ENCODE measurements at regions not wholly inside any gene's neighbourhood (a gene's known extent, or its start where the extent isn't known, plus 50 kb on each side); places are given as distances from the start of the nearest gene placed in this dataset.

- ChIA-PET CTCF (no interaction called here), POLR2A (no interaction called here)
- TF ChIP-seq SUZ12 (IDR thresholded peaks at IDR 0.05): no peak
- no peak for TF ChIP-seq ELF4 (IDR thresholded peaks at IDR 0.05)
- TF ChIP-seq CTBP1 (IDR thresholded peaks at IDR 0.05; ENCODE audit: borderline replicate concordance): no peak
- TF ChIP-seq FOXK2 (IDR thresholded peaks at IDR 0.05): no peak
- DNase-seq (ENCODE audit: extremely low spot score): no peak
These were observed 324.7 kb downstream of the RPS24 start for GRCh38 chr10:78358351-78358750.

- no peak for DNase-seq (ENCODE audit: extremely low spot score)
- CTCF ChIA-PET: no interaction called here
- POLR2A ChIA-PET: no interaction called here
- no peak for TF ChIP-seq ZNF384 (IDR thresholded peaks at IDR 0.05)
- no peak for TF ChIP-seq CTBP1 (IDR thresholded peaks at IDR 0.05; ENCODE audit: borderline replicate concordance)
- no peak for TF ChIP-seq NFRKB (IDR thresholded peaks at IDR 0.05)
- TF ChIP-seq LEF1 (IDR thresholded peaks at IDR 0.05; ENCODE audit: borderline replicate concordance): no peak
- no peak for TF ChIP-seq ELF4 (IDR thresholded peaks at IDR 0.05)
These were observed 325.3 kb downstream of the RPS24 start for GRCh38 chr10:78358982-78359381.

- POLR2A ChIA-PET: no interaction called here
- DNase-seq (ENCODE audit: extremely low spot score): no peak
- TF ChIP-seq ARNT (IDR thresholded peaks at IDR 0.05) (no peak), FOXA1 (IDR thresholded peaks at IDR 0.05) (no peak), HDGF (IDR thresholded peaks at IDR 0.05; ENCODE audit: borderline replicate concordance) (no peak), FOXK2 (IDR thresholded peaks at IDR 0.05) (no peak), FOXM1 (IDR thresholded peaks at IDR 0.05; ENCODE audit: borderline replicate concordance) (no peak), ZNF384 (IDR thresholded peaks at IDR 0.05) (no peak), PKNOX1 (IDR thresholded peaks at IDR 0.05) (no peak), TARDBP (IDR thresholded peaks at IDR 0.05) (no peak), BHLHE40 (IDR thresholded peaks at IDR 0.05; ENCODE audit: borderline replicate concordance) (no peak)
- CTCF ChIA-PET: no interaction called here
These were observed 326.0 kb downstream of the RPS24 start for GRCh38 chr10:78359640-78360091.

GRCh38 chr10:78360284-78360683 is 326.6 kb downstream of the RPS24 start:
- TF ChIP-seq L3MBTL2 (conservative IDR thresholded peaks at IDR 0.05): no peak
- no peak for TF ChIP-seq CTBP1 (IDR thresholded peaks at IDR 0.05; ENCODE audit: borderline replicate concordance)
- no peak for TF ChIP-seq FOXK2 (IDR thresholded peaks at IDR 0.05)
- no peak for TF ChIP-seq LEF1 (IDR thresholded peaks at IDR 0.05; ENCODE audit: borderline replicate concordance)
- TF ChIP-seq HDGF (IDR thresholded peaks at IDR 0.05; ENCODE audit: borderline replicate concordance): no peak
- no peak for TF ChIP-seq FOXA1 (IDR thresholded peaks at IDR 0.05)
- TF ChIP-seq PKNOX1 (IDR thresholded peaks at IDR 0.05): no peak
- ChIA-PET CTCF (interaction anchor here (0.8 kb wide), 1 partner anchor 285 kb away, joined by 3 read pairs; no protein-coding TSS in a partner anchor), POLR2A (no interaction called here)
- no peak for DNase-seq (ENCODE audit: extremely low spot score)

- TF ChIP-seq L3MBTL2 (conservative IDR thresholded peaks at IDR 0.05) (no peak), ZNF384 (IDR thresholded peaks at IDR 0.05) (no peak), SP1 (IDR thresholded peaks at IDR 0.05) (no peak), CTBP1 (IDR thresholded peaks at IDR 0.05; ENCODE audit: borderline replicate concordance) (no peak), FOXK2 (IDR thresholded peaks at IDR 0.05) (no peak), PKNOX1 (IDR thresholded peaks at IDR 0.05) (no peak), NFRKB (IDR thresholded peaks at IDR 0.05) (no peak), HDGF (IDR thresholded peaks at IDR 0.05; ENCODE audit: borderline replicate concordance) (no peak), ELF4 (IDR thresholded peaks at IDR 0.05) (no peak), TARDBP (IDR thresholded peaks at IDR 0.05) (no peak), ARNT (IDR thresholded peaks at IDR 0.05) (no peak), FOXM1 (IDR thresholded peaks at IDR 0.05; ENCODE audit: borderline replicate concordance) (no peak), FOXA1 (IDR thresholded peaks at IDR 0.05) (no peak), BHLHE40 (IDR thresholded peaks at IDR 0.05; ENCODE audit: borderline replicate concordance) (no peak)
- ChIA-PET POLR2A (no interaction called here), CTCF (interaction anchor here (0.8 kb wide), 1 partner anchor 284 kb away, joined by 3 read pairs; no protein-coding TSS in a partner anchor)
- DNase-seq (ENCODE audit: extremely low spot score): no peak
These were observed 327.4 kb downstream of the RPS24 start for GRCh38 chr10:78361031-78361430.

- ChIA-PET POLR2A (no interaction called here), CTCF (no interaction called here)
- DNase-seq (ENCODE audit: extremely low spot score): no peak
- TF ChIP-seq TARDBP (IDR thresholded peaks at IDR 0.05) (no peak), L3MBTL2 (conservative IDR thresholded peaks at IDR 0.05) (no peak), HDGF (IDR thresholded peaks at IDR 0.05; ENCODE audit: borderline replicate concordance) (no peak), FOXM1 (IDR thresholded peaks at IDR 0.05; ENCODE audit: borderline replicate concordance) (no peak), FOXK2 (IDR thresholded peaks at IDR 0.05) (no peak), NFRKB (IDR thresholded peaks at IDR 0.05) (no peak), SP1 (IDR thresholded peaks at IDR 0.05) (no peak), ELF4 (IDR thresholded peaks at IDR 0.05) (no peak), CTBP1 (IDR thresholded peaks at IDR 0.05; ENCODE audit: borderline replicate concordance) (no peak), LEF1 (IDR thresholded peaks at IDR 0.05; ENCODE audit: borderline replicate concordance) (no peak), FOXA1 (IDR thresholded peaks at IDR 0.05) (no peak), ARNT (IDR thresholded peaks at IDR 0.05) (no peak), PKNOX1 (IDR thresholded peaks at IDR 0.05) (no peak), ZNF384 (IDR thresholded peaks at IDR 0.05) (no peak), BHLHE40 (IDR thresholded peaks at IDR 0.05; ENCODE audit: borderline replicate concordance) (no peak), SUZ12 (IDR thresholded peaks at IDR 0.05) (no peak)
These were observed 328.9 kb downstream of the RPS24 start for GRCh38 chr10:78362406-78363022.

Data from HEK293T (cell line).